Ishikawa (cell line): ENCODE measurements at regions not wholly inside any gene's neighbourhood (a gene's known extent, or its start where the extent isn't known, plus 50 kb on each side); places are given as distances from the start of the nearest gene placed in this dataset.

Experiments used
- CEBPB ChIP-seq: IDR thresholded peaks from 2 replicates; pipeline ENCODE4 v1.6.1; 2012
- CREB1 ChIP-seq: IDR thresholded peaks from 2 replicates; pipeline ENCODE4 v1.6.1; 2012; ENCODE audit warnings: low read depth
- EGR1 ChIP-seq: IDR thresholded peaks from 2 replicates; pipeline ENCODE4 v1.6.1; 2012
- EP300 ChIP-seq: IDR thresholded peaks from 2 replicates; pipeline ENCODE4 v1.6.1; 2012; ENCODE audit warnings: borderline replicate concordance
- FOXM1 ChIP-seq: IDR thresholded peaks from 2 replicates; pipeline ENCODE4 v1.6.1; 2012; ENCODE audit warnings: low read depth, borderline replicate concordance
- NFIC ChIP-seq: IDR thresholded peaks from 2 replicates; pipeline ENCODE4 v1.6.1; 2012
- RAD21 ChIP-seq: IDR thresholded peaks from 2 replicates; pipeline ENCODE4 v1.6.1; 2012; ENCODE audit warnings: low read depth
- TAF1 ChIP-seq: IDR thresholded peaks from 2 replicates; pipeline ENCODE4 v1.6.1; 2012; ENCODE audit warnings: low read depth, mild to moderate bottlenecking
- TCF12 ChIP-seq: IDR thresholded peaks from 2 replicates; pipeline ENCODE4 v1.6.1; 2012; ENCODE audit warnings: low read depth
- TEAD4 ChIP-seq: IDR thresholded peaks from 2 replicates; pipeline ENCODE4 v1.6.1; 2012
- YY1 ChIP-seq: IDR thresholded peaks from 2 replicates; pipeline ENCODE4 v1.6.1; 2012; ENCODE audit warnings: low read depth
- ZBTB7A ChIP-seq: IDR thresholded peaks from 2 replicates; pipeline ENCODE4 v1.6.1; 2012; ENCODE audit warnings: low read depth
- TF ChIP-seq, protein P1 (sequence below): IDR thresholded peaks from 2 replicates; pipeline ENCODE4 v1.6.1; 2012; ENCODE audit warnings: low read depth, mild to moderate bottlenecking
- TF ChIP-seq, protein P2 (sequence below): IDR thresholded peaks from 2 replicates; pipeline ENCODE4 v1.6.1; 2012
- TF ChIP-seq, protein P3 (sequence below): IDR thresholded peaks from 2 replicates; pipeline ENCODE4 v1.6.1; 2012

GRCh38 chr13:33480561-33480960 is 195.0 kb upstream of the STARD13 start:
- TF ChIP-seq EP300 (no peak), YY1 (no peak), ZBTB7A (no peak), CREB1 (no peak), EGR1 (no peak), TCF12 (no peak), TEAD4 (no peak), FOXM1 (no peak), CEBPB (no peak), NFIC (no peak), RAD21 (no peak), TAF1 (no peak)
- TF ChIP-seq, protein P1, sequence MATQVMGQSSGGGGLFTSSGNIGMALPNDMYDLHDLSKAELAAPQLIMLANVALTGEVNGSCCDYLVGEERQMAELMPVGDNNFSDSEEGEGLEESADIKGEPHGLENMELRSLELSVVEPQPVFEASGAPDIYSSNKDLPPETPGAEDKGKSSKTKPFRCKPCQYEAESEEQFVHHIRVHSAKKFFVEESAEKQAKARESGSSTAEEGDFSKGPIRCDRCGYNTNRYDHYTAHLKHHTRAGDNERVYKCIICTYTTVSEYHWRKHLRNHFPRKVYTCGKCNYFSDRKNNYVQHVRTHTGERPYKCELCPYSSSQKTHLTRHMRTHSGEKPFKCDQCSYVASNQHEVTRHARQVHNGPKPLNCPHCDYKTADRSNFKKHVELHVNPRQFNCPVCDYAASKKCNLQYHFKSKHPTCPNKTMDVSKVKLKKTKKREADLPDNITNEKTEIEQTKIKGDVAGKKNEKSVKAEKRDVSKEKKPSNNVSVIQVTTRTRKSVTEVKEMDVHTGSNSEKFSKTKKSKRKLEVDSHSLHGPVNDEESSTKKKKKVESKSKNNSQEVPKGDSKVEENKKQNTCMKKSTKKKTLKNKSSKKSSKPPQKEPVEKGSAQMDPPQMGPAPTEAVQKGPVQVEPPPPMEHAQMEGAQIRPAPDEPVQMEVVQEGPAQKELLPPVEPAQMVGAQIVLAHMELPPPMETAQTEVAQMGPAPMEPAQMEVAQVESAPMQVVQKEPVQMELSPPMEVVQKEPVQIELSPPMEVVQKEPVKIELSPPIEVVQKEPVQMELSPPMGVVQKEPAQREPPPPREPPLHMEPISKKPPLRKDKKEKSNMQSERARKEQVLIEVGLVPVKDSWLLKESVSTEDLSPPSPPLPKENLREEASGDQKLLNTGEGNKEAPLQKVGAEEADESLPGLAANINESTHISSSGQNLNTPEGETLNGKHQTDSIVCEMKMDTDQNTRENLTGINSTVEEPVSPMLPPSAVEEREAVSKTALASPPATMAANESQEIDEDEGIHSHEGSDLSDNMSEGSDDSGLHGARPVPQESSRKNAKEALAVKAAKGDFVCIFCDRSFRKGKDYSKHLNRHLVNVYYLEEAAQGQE, result no peak
- TF ChIP-seq, protein P2, sequence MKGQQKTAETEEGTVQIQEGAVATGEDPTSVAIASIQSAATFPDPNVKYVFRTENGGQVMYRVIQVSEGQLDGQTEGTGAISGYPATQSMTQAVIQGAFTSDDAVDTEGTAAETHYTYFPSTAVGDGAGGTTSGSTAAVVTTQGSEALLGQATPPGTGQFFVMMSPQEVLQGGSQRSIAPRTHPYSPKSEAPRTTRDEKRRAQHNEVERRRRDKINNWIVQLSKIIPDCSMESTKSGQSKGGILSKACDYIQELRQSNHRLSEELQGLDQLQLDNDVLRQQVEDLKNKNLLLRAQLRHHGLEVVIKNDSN, result no peak
- TF ChIP-seq, protein P3, sequence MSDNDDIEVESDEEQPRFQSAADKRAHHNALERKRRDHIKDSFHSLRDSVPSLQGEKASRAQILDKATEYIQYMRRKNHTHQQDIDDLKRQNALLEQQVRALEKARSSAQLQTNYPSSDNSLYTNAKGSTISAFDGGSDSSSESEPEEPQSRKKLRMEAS, result no peak

DNA sequence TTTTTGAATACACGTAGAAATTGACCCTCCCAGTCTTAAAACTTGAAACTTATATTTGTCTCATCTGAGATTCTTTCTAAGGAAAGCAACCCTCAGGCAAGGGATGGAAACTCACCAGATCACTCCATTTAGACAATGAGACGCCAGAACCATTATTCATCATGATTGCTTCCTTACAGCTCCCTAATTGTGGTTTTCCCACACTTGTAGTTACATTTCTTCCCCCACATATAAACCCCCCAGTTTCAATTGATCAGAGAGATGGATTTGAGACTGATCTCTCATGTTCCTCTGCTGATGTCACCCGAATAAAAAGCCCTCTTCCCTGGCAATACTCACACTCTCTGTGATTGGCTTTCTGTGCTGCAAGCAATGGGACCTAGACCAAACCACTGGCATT is 197.9 kb upstream of the STARD13 start:
- TF ChIP-seq, protein P3, result no peak
- TF ChIP-seq TCF12 (no peak), TEAD4 (no peak), RAD21 (no peak), CREB1 (no peak)
- TF ChIP-seq, protein P2, result no peak

GRCh38 chr13:33485247-33485646 is 199.7 kb upstream of the STARD13 start:
- TF ChIP-seq EP300 (no peak), RAD21 (no peak), FOXM1 (no peak), TEAD4 (no peak), YY1 (no peak), CREB1 (no peak), ZBTB7A (no peak), TCF12 (no peak), NFIC (no peak), CEBPB (no peak), TAF1 (no peak), EGR1 (no peak)
- TF ChIP-seq, protein P3, result no peak
- TF ChIP-seq, protein P1, result no peak
- TF ChIP-seq, protein P2, result no peak

- TF ChIP-seq CEBPB (no peak), RAD21 (peak; percentile 72)
Observed at GRCh38 chr13:33487575-33488243, 202.2 kb upstream of the STARD13 start.

- TF ChIP-seq NFIC (no peak), EGR1 (no peak), CEBPB (no peak), EP300 (no peak), CREB1 (no peak), TAF1 (no peak), YY1 (no peak)
Observed at GRCh38 chr13:33489563-33489962, 204.0 kb upstream of the STARD13 start.
